Kasumi-1 (cell line): ENCODE measurements at regions not wholly inside any gene's neighbourhood (a gene's known extent, or its start where the extent isn't known, plus 50 kb on each side); places are given as distances from the start of the nearest gene placed in this dataset.
A peak's percentile ranks its signal among the peaks of the same experiment; 100 is the strongest.
"Not testable (repeated sequence)": the region's sequence is repeated elsewhere in the genome, so short reads cannot be mapped to it uniquely, and the experiment has no call there.

Experiments
- DNase-seq, 2 experiments: peaks; one replicate each; lab custom pipeline; 2025; lab: John Stamatoyannopoulos, UW

GRCh38 chr4:86413426-86413825, 53.6 kb upstream of the MAPK10 start:
- not testable (repeated sequence) for DNase-seq

DNA sequence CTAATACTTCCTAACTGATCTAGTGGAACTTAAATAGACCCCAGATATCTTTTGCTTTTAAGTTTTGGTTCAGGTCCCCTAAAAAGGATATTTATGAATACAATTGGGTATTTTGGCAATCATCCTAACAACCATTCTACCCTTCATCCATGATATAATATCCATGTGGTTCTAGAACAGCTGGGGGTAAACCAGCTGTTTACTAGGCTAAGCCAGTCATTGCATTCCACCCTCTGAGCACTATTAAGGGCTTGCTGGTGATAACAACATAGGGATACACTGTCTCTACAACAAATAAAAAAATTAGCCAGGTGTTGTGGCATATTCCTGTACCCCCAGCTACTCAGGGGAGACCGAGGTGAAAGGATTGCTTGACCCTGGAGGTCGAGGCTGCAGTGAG, 54.8 kb upstream of the MAPK10 start:
- no peak for DNase-seq

GRCh38 chr4:86416081-86416480, 56.2 kb upstream of the MAPK10 start:
- no peak for DNase-seq

- no peak for DNase-seq
Measured at GRCh38 chr4:86421461-86421860, 61.6 kb upstream of the MAPK10 start.

DNA sequence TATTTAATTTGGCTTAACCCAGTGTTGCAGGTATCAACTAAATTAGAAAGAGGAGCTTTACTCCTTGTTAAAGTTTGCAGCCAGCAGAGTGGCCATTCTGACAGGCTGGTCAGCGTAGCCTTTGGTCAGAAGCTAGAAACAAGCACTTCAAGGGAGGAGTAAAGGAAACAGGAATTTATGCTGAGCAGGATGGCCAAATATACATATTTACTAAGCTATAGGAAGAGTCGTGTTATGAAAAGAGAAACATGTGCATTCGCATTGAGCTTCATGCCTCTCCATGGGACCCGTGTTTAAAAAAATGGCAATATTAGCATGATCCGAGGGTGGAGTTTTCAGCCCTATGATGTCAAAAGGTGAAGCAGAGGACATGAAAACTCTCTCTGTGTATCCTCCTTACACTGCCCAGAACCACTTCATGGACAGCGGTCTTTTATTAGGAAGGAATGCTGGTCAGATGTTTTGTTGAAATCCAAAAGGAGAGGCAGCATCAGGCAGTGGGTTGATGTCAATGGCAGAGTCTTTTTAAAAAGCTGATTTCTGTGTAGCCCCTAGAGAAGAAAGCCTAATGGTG, 71.8 kb upstream of the MAPK10 start:
- DNase-seq: no peak

GRCh38 chr4:86432559-86433134, 72.8 kb upstream of the MAPK10 start:
- no peak for DNase-seq

GRCh38 chr4:86439293-86439692, 79.4 kb upstream of the MAPK10 start:
- no peak for DNase-seq

DNA sequence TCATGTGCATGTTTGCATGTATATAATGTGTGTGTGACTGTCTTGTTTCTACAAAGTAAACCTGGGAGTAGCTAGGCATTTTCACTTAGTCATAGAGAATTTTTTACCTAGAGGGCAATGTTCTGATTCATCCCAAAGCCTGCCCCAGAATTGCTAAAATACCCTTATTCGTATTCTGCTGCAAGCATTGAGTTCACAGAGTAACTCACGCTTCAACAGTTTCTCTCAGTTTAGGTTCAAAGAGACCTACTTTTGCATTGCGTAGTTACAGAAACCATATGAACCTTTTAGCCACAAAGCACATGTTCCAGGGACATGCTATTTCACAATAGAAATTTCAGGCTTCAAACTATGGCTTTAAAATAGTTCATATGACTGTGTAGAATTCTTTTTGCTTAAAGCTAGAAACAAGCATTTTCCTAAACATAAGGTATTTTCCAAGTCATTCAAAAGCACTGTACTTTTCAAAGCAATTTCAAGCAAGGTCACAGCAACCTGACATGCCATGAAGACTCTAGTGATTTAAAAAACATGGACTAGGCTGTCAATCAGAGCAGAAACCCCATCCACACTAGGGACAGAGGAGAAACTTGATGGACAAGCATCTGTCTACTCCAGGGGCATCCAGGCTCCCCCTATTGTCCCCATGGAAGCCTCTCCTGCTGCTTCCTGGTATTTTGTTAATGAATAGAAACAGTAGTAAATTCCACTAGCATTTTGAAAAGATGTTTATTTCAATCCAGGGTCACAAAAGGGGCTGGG, 81.5 kb upstream of the MAPK10 start:
- DNase-seq: no peak

- DNase-seq: peak in 1 of 2 experiments; percentile 7
Measured at GRCh38 chr4:86442881-86443280, 83.0 kb upstream of the MAPK10 start.

- DNase-seq: no peak
Measured at GRCh38 chr4:86443495-86443894, 83.6 kb upstream of the MAPK10 start.

DNA sequence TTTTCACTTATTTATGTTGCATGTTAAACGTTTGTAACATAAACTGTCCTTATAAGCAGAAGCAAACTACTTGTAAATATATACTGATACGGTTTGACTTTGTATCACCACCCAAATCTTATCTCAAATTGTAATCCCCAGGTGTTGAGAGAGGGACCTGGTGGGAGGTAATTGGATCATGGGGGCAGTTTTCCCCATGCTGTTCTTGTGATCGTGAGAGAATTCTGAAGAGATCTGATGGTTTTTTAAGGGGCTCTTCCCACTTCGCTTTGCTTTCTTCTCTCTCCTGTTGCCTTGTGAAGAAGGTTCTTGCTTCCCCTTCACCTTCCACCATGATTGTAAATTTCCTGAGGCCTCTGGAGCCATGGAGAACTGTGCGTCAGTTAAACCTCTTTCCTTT, 87.1 kb upstream of the MAPK10 start:
- no peak for DNase-seq

GRCh38 chr4:86448871-86449270, 89.0 kb upstream of the MAPK10 start:
- DNase-seq: peak in 1 of 2 experiments; percentile 5

DNA sequence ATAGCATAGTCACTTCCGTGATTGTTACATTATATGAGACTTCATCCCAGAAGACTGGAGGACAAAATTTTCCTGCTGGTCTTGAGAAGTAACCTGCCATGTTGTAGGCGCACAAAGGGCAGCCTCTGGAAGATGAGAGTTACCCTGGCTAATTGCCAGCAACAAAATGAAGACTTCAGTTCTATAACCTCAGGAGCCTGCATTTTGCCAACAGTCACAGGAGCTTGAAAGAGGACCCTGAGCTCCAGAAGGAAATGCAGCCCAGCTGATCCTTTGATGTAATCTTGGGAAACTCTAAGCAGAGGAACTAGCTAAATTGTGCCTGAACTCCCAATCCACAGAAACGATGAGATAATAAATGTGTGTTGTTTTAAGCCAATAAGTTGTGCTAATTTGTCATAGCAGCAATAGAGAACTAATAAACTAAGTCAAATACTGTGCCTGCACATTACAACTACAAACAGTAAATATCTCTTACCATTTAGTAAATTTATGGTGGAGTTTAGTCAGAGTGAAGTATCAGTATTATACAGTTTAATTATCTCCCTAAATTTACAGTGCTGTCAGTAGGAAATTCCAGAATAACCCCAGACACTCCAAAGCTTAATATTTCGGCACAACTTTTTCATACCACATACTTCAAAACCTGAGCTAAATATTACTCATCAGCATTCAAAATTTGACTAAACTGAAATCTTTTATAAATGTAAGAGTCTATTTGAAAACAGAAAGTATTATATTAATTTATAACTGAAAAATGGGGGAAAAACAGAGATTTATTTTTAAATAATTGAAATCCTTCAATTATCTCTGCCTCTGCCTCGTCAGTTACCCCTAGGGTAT, 90.1 kb upstream of the MAPK10 start:
- peak in 1 of 2 experiments; percentile 8 for DNase-seq

- DNase-seq: no peak
Measured at GRCh38 chr4:86450861-86451260, 91.0 kb upstream of the MAPK10 start.

DNA sequence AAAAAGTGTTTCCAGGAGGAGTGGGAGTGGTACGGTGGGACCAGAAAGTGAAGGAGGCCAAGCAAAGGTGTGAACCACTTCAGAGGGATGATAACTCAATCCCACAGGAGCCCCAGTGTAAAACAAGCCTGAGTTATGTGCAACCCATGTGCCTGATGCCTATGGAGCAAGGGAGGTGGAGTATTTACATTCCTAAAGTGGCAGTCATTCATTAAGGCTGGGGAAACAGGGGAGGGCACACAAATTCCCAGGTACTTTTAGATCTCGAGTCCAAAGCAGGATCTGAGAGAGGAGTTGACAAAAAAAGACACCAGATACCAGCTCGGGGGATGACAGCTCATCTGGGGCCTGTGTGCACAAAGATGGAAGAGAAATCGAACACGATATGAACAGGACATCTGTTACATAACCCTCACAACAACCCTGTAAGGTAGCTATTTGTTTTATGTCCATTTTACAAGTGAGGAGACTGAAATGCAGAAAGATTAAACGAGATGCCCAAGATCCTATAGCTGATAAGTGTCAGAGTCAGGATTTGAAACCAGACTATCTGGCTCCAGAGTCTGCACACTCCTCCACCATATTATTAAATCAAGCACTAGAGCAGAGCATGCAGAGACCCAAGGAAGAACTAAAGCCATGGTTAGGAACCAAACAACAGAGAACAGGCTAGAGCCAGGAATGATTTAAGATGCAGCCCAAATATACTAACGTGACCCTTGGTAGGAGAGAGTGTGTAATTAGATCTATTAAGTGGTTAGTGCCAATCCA, 91.9 kb upstream of the MAPK10 start:
- DNase-seq: no peak

- DNase-seq: no peak
Measured at GRCh38 chr4:86452422-86452891, 92.6 kb upstream of the MAPK10 start.

DNA sequence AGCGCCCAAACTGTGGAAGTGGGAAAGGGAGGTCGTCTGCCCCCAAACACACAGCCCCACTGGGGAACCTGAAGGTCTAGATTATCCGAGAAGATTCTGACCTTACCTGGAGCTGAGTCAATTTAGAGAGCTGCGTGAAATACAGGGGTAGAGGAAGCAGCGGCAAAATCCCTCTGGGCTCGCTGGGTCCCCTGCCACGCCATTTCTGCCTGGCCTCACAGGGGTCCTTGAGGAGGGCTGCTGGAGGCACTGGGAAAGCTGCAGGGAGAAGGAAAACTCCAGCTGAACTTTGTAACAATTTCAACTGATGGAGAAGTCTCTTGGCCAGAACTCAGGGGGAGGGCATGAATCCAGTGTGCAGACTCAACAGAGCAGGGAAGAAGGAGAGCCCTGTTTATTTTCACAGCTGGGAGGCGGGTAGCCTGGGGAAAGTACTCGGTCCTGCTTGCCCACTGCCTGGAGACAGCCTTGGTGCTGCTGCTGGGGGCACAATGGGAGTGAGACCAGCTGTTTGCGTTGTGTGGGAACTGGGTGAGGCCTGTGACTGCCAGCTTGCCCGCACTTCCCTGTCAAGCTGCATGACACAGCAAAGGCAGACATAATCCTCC, 93.2 kb upstream of the MAPK10 start:
- DNase-seq: no peak

GRCh38 chr4:86453611-86454072, 93.8 kb upstream of the MAPK10 start:
- DNase-seq: not testable (repeated sequence)

GRCh38 chr4:86461849-86462248, 102.0 kb upstream of the MAPK10 start:
- DNase-seq: no peak

- no peak for DNase-seq
Measured at GRCh38 chr4:86472377-86473019, 112.6 kb upstream of the MAPK10 start.

DNA sequence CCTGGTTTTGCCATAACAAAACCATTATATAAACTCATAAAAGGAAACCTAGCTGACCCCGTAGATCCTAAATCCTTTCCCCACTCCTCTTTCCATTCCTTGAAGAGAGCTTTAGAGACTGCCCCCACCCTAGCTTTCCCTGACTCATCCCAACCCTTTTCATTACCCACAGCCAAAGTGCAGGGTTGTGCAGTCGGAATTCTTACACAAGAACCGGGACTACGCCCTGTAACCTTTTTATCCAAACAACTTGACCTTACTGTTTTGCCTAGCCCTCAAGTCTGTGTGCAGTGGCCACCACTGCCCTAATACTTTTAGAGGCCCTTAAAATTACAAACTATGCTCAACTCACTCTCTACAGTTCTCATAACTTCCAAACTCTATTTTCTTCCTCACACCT, 116.0 kb upstream of the PTPN13 start:
- DNase-seq: not testable (repeated sequence)
